ENCODE measurements at regions not wholly inside any gene's neighbourhood (a gene's known extent, or its start where the extent isn't known, plus 50 kb on each side); places are given as distances from the start of the nearest gene placed in this dataset.

GRCh38 chr2:235287375-235287733 is 206.5 kb upstream of the AGAP1 start:
- H3K9ac ChIP-seq (ENCODE audit: insufficient read depth, low read length), result no peak overlapping the region
- no peaks in the 10 kb centered on the region for H4K20me1 ChIP-seq (ENCODE audit: control insufficient read depth, extremely low read depth, insufficient read depth, low read length)
- DNase-seq (ENCODE audit: low read depth in 2 of 2), result no peak
- TF ChIP-seq CTCF (conservative IDR thresholded peaks at IDR 0.05 in 1 of 2, IDR thresholded peaks at IDR 0.05 in 1 of 2; ENCODE audit: low read depth in 1 of 2, low read length in 2 of 2) (no peak), EZH2 (IDR thresholded peaks at IDR 0.05; ENCODE audit: low read length, missing control alignments) (no peak)
- H3K27ac ChIP-seq (ENCODE audit: insufficient read depth, low read length), result no peak overlapping the region
- H3K9me3 ChIP-seq (ENCODE audit: control insufficient read depth, insufficient read depth, low read depth, low read length), result no peaks in the 10 kb centered on the region
- no peak overlapping the region for H3K4me3 ChIP-seq (replicated peaks in 1 of 4; ENCODE audit: control extremely low read depth in 1 of 4, insufficient read depth in 1 of 4, low read depth in 3 of 4, low read length in 4 of 4)
- no peak overlapping the region for H3K4me2 ChIP-seq (ENCODE audit: extremely low read depth, insufficient read depth, low read length)
- H3K4me1 ChIP-seq (ENCODE audit: control insufficient read depth, extremely low read depth, insufficient read depth, low read length), result no peaks in the 10 kb centered on the region
- no peak overlapping the region for H2AFZ ChIP-seq (ENCODE audit: low read length)
- peaks cover 4% of the 10 kb centered on the region for H3K27me3 ChIP-seq (ENCODE audit: control insufficient read depth, insufficient read depth, low read length)
- H3K79me2 ChIP-seq (ENCODE audit: control insufficient read depth, insufficient read depth, low read length), result no peaks in the 10 kb centered on the region
- no peaks in the 10 kb centered on the region for H3K36me3 ChIP-seq (ENCODE audit: control insufficient read depth, insufficient read depth, low read length)

- H3K27me3 ChIP-seq (ENCODE audit: control insufficient read depth, insufficient read depth, low read length), result no peaks in the 10 kb centered on the region
- H3K9me3 ChIP-seq (ENCODE audit: control insufficient read depth, insufficient read depth, low read depth, low read length), result no peaks in the 10 kb centered on the region
- no peak overlapping the region for H3K9ac ChIP-seq (ENCODE audit: insufficient read depth, low read length)
- no peaks in the 10 kb centered on the region for H3K79me2 ChIP-seq (ENCODE audit: control insufficient read depth, insufficient read depth, low read length)
- no peaks in the 10 kb centered on the region for H3K4me1 ChIP-seq (ENCODE audit: control insufficient read depth, extremely low read depth, insufficient read depth, low read length)
- no peaks in the 10 kb centered on the region for H3K36me3 ChIP-seq (ENCODE audit: control insufficient read depth, insufficient read depth, low read length)
- H4K20me1 ChIP-seq (ENCODE audit: control insufficient read depth, extremely low read depth, insufficient read depth, low read length), result no peaks in the 10 kb centered on the region
- H2AFZ ChIP-seq (ENCODE audit: low read length), result no peak overlapping the region
- H3K4me2 ChIP-seq (ENCODE audit: extremely low read depth, insufficient read depth, low read length), result no peak overlapping the region
- TF ChIP-seq CTCF (conservative IDR thresholded peaks at IDR 0.05 in 1 of 2, IDR thresholded peaks at IDR 0.05 in 1 of 2; ENCODE audit: low read depth in 1 of 2, low read length in 2 of 2), result no peak
- TF ChIP-seq EZH2 (IDR thresholded peaks at IDR 0.05; ENCODE audit: low read length, missing control alignments), result no peak
- H3K27ac ChIP-seq (ENCODE audit: insufficient read depth, low read length), result no peak overlapping the region
- no peak for DNase-seq (ENCODE audit: low read depth in 2 of 2)
- H3K4me3 ChIP-seq (replicated peaks in 1 of 4; ENCODE audit: control extremely low read depth in 1 of 4, insufficient read depth in 1 of 4, low read depth in 3 of 4, low read length in 4 of 4), result no peak overlapping the region
These were observed 202.4 kb upstream of the AGAP1 start for GRCh38 chr2:235291461-235291860.

GRCh38 chr2:235293061-235293460 is 200.8 kb upstream of the AGAP1 start:
- H3K9me3 ChIP-seq (ENCODE audit: control insufficient read depth, insufficient read depth, low read depth, low read length), result no peaks in the 10 kb centered on the region
- DNase-seq (ENCODE audit: low read depth in 2 of 2), result no peak
- H3K36me3 ChIP-seq (ENCODE audit: control insufficient read depth, insufficient read depth, low read length), result no peaks in the 10 kb centered on the region
- H3K79me2 ChIP-seq (ENCODE audit: control insufficient read depth, insufficient read depth, low read length), result no peaks in the 10 kb centered on the region
- no peak overlapping the region for H2AFZ ChIP-seq (ENCODE audit: low read length)
- no peaks in the 10 kb centered on the region for H3K27me3 ChIP-seq (ENCODE audit: control insufficient read depth, insufficient read depth, low read length)
- no peak overlapping the region for H3K9ac ChIP-seq (ENCODE audit: insufficient read depth, low read length)
- no peaks in the 10 kb centered on the region for H4K20me1 ChIP-seq (ENCODE audit: control insufficient read depth, extremely low read depth, insufficient read depth, low read length)
- H3K4me1 ChIP-seq (ENCODE audit: control insufficient read depth, extremely low read depth, insufficient read depth, low read length), result no peaks in the 10 kb centered on the region
- TF ChIP-seq CTCF (conservative IDR thresholded peaks at IDR 0.05 in 1 of 2, IDR thresholded peaks at IDR 0.05 in 1 of 2; ENCODE audit: low read depth in 1 of 2, low read length in 2 of 2) (no peak), EZH2 (IDR thresholded peaks at IDR 0.05; ENCODE audit: low read length, missing control alignments) (no peak)
- H3K4me2 ChIP-seq (ENCODE audit: extremely low read depth, insufficient read depth, low read length), result no peak overlapping the region
- no peak overlapping the region for H3K4me3 ChIP-seq (replicated peaks in 1 of 4; ENCODE audit: control extremely low read depth in 1 of 4, insufficient read depth in 1 of 4, low read depth in 3 of 4, low read length in 4 of 4)
- no peak overlapping the region for H3K27ac ChIP-seq (ENCODE audit: insufficient read depth, low read length)

Measured in fibroblast of lung (primary cell).